G401.6 (cell line): ENCODE measurements at regions not wholly inside any gene's neighbourhood (a gene's known extent, or its start where the extent isn't known, plus 50 kb on each side); places are given as distances from the start of the nearest gene placed in this dataset.
"Not testable (repeated sequence)": the region's sequence is repeated elsewhere in the genome, so short reads cannot be mapped to it uniquely, and the experiment has no call there.

Experiments used
- FAIRE-seq: peaks from 2 replicates; lab custom pipeline; 2012; peaks lifted over from hg19 to GRCh38; lab: Jason Lieb, UNC

- FAIRE-seq = no peak
Measured at GRCh38 chr3:102036472-102036871, 187.2 kb downstream of the NFKBIZ start.

GRCh38 chr3:102037209-102037608, 187.9 kb downstream of the NFKBIZ start:
- FAIRE-seq = no peak

- FAIRE-seq = no peak
Measured at GRCh38 chr3:102037791-102038190, 188.5 kb downstream of the NFKBIZ start.

GRCh38 chr3:102038477-102039142, 189.3 kb downstream of the NFKBIZ start:
- no peak for FAIRE-seq

GRCh38 chr3:102040144-102040543, 190.8 kb downstream of the NFKBIZ start:
- not testable (repeated sequence) for FAIRE-seq

- no peak for FAIRE-seq
Measured at GRCh38 chr3:102053375-102053989, 204.2 kb downstream of the NFKBIZ start.

- FAIRE-seq = no peak
Measured at GRCh38 chr3:102054543-102055080, 205.3 kb downstream of the NFKBIZ start.

- no peak for FAIRE-seq
Measured at GRCh38 chr3:102057781-102058421, 208.6 kb downstream of the NFKBIZ start.

- no peak for FAIRE-seq
Measured at GRCh38 chr3:102059145-102059943, 210.0 kb downstream of the NFKBIZ start.

GRCh38 chr3:102060814-102061213, 211.5 kb downstream of the NFKBIZ start:
- no peak for FAIRE-seq

- no peak for FAIRE-seq
Measured at GRCh38 chr3:102063572-102063971, 214.3 kb downstream of the NFKBIZ start.

GRCh38 chr3:102066470-102066869, 217.2 kb downstream of the NFKBIZ start:
- FAIRE-seq = no peak

GRCh38 chr3:102068327-102068726, 219.0 kb downstream of the NFKBIZ start:
- no peak for FAIRE-seq

GRCh38 chr3:102068736-102069135, 219.4 kb downstream of the NFKBIZ start:
- no peak for FAIRE-seq

- FAIRE-seq = no peak
Measured at GRCh38 chr3:102069211-102069662, 219.9 kb downstream of the NFKBIZ start.

- FAIRE-seq = no peak
Measured at GRCh38 chr3:102074946-102075345, 225.6 kb downstream of the NFKBIZ start.

- FAIRE-seq = no peak
Measured at GRCh38 chr3:102078401-102078800, 229.1 kb downstream of the NFKBIZ start.

GRCh38 chr3:102078854-102079808, 229.8 kb downstream of the NFKBIZ start:
- no peak for FAIRE-seq

- FAIRE-seq = no peak
Measured at GRCh38 chr3:102079809-102080197, 230.5 kb downstream of the NFKBIZ start.

- no peak for FAIRE-seq
Measured at GRCh38 chr3:102081572-102082289, 232.4 kb downstream of the NFKBIZ start.

- no peak for FAIRE-seq
Measured at GRCh38 chr3:102083473-102083872, 234.2 kb downstream of the NFKBIZ start.
